Ishikawa (cell line): ENCODE measurements at regions not wholly inside any gene's neighbourhood (a gene's known extent, or its start where the extent isn't known, plus 50 kb on each side); places are given as distances from the start of the nearest gene placed in this dataset.

Experiments used
- CEBPB ChIP-seq: IDR thresholded peaks from 2 replicates; pipeline ENCODE4 v1.6.1; 2012
- CREB1 ChIP-seq: IDR thresholded peaks from 2 replicates; pipeline ENCODE4 v1.6.1; 2012; ENCODE audit warnings: low read depth
- EP300 ChIP-seq: IDR thresholded peaks from 2 replicates; pipeline ENCODE4 v1.6.1; 2012; ENCODE audit warnings: borderline replicate concordance
- RAD21 ChIP-seq: IDR thresholded peaks from 2 replicates; pipeline ENCODE4 v1.6.1; 2012; ENCODE audit warnings: low read depth
- TAF1 ChIP-seq: IDR thresholded peaks from 2 replicates; pipeline ENCODE4 v1.6.1; 2012; ENCODE audit warnings: low read depth, mild to moderate bottlenecking
- YY1 ChIP-seq: IDR thresholded peaks from 2 replicates; pipeline ENCODE4 v1.6.1; 2012; ENCODE audit warnings: low read depth
- TF ChIP-seq, protein P1 (sequence below): IDR thresholded peaks from 2 replicates; pipeline ENCODE4 v1.6.1; 2012
- TF ChIP-seq, protein P2 (sequence below): IDR thresholded peaks from 2 replicates; pipeline ENCODE4 v1.6.1; 2012; ENCODE audit warnings: low read depth, mild to moderate bottlenecking

DNA sequence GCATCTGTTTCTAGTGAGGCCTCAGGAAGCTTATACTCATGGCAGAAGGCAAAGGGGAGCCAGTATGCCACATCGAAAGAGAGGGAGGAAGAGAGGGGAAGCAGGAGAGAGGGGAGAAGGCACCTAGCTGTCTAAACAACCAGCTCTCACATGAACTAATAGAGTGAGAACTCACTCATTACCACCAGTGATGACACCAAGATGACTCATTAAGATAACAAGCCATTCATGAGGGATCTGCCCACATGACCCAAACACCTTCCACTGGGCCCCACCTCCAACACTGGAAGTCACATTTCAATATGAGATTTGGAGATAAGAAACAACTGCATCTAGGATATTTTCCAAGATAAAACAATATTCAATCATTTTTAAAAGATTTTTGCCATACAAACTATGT is 753.9 kb upstream of the ZEB2 start:
- TF ChIP-seq, protein P1, sequence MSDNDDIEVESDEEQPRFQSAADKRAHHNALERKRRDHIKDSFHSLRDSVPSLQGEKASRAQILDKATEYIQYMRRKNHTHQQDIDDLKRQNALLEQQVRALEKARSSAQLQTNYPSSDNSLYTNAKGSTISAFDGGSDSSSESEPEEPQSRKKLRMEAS = no peak
- TF ChIP-seq YY1 (no peak), RAD21 (no peak), TAF1 (no peak), CREB1 (no peak), CEBPB (no peak), EP300 (no peak)
- TF ChIP-seq, protein P2, sequence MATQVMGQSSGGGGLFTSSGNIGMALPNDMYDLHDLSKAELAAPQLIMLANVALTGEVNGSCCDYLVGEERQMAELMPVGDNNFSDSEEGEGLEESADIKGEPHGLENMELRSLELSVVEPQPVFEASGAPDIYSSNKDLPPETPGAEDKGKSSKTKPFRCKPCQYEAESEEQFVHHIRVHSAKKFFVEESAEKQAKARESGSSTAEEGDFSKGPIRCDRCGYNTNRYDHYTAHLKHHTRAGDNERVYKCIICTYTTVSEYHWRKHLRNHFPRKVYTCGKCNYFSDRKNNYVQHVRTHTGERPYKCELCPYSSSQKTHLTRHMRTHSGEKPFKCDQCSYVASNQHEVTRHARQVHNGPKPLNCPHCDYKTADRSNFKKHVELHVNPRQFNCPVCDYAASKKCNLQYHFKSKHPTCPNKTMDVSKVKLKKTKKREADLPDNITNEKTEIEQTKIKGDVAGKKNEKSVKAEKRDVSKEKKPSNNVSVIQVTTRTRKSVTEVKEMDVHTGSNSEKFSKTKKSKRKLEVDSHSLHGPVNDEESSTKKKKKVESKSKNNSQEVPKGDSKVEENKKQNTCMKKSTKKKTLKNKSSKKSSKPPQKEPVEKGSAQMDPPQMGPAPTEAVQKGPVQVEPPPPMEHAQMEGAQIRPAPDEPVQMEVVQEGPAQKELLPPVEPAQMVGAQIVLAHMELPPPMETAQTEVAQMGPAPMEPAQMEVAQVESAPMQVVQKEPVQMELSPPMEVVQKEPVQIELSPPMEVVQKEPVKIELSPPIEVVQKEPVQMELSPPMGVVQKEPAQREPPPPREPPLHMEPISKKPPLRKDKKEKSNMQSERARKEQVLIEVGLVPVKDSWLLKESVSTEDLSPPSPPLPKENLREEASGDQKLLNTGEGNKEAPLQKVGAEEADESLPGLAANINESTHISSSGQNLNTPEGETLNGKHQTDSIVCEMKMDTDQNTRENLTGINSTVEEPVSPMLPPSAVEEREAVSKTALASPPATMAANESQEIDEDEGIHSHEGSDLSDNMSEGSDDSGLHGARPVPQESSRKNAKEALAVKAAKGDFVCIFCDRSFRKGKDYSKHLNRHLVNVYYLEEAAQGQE = no peak
